NCI-H187 (cell line): ENCODE measurements at regions not wholly inside any gene's neighbourhood (a gene's known extent, or its start where the extent isn't known, plus 50 kb on each side); places are given as distances from the start of the nearest gene placed in this dataset.

Experiments used
- DNase-seq, 2 experiments: peaks; one replicate each; lab custom pipeline; 2025; lab: John Stamatoyannopoulos, UW

GRCh38 chr2:48258481-48259149 is 55.9 kb upstream of the FOXN2 start:
- DNase-seq: no peak

- DNase-seq: no peak
These were observed 54.7 kb upstream of the FOXN2 start for GRCh38 chr2:48259811-48260210.

GRCh38 chr2:48264627-48265026 is 49.9 kb upstream of the FOXN2 start:
- DNase-seq: no peak
